ENCODE measurements at regions not wholly inside any gene's neighbourhood (a gene's known extent, or its start where the extent isn't known, plus 50 kb on each side); places are given as distances from the start of the nearest gene placed in this dataset.

DNA sequence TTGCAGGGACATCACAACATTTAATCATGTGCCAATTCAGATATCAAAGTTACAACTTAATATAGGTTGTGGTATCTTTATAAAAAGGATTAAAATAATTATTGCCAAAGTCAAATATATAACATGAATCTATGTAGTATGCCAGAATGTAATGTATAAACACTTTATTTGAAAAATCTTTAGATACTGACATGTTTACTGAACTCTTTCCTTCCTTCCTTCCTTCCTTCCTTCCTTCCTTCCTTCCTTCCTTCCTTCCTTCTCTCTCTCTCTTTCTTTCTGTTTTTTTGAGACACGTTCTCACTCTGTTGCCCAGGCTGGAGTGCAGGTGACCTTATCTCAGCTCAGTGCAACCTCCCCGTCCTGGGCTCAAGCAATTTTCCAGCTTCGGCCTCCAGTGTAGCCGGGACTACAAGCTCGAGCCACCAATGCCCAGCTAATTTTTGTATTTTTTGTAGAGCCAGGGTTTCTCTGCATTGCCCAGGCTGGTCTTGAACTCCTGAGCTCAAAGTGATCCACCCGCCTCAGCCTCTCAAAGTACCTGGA is 496.8 kb upstream of the CITED2 start:
- TF ChIP-seq, protein P1, sequence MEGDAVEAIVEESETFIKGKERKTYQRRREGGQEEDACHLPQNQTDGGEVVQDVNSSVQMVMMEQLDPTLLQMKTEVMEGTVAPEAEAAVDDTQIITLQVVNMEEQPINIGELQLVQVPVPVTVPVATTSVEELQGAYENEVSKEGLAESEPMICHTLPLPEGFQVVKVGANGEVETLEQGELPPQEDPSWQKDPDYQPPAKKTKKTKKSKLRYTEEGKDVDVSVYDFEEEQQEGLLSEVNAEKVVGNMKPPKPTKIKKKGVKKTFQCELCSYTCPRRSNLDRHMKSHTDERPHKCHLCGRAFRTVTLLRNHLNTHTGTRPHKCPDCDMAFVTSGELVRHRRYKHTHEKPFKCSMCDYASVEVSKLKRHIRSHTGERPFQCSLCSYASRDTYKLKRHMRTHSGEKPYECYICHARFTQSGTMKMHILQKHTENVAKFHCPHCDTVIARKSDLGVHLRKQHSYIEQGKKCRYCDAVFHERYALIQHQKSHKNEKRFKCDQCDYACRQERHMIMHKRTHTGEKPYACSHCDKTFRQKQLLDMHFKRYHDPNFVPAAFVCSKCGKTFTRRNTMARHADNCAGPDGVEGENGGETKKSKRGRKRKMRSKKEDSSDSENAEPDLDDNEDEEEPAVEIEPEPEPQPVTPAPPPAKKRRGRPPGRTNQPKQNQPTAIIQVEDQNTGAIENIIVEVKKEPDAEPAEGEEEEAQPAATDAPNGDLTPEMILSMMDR (IDR thresholded peaks at IDR 0.05; ENCODE audit: insufficient read depth, low read depth, low read length), result no peak
- no peak for TF ChIP-seq EZH2 (IDR thresholded peaks at IDR 0.05; ENCODE audit: insufficient read depth, low read length)
